ENCODE measurements at regions not wholly inside any gene's neighbourhood (a gene's known extent, or its start where the extent isn't known, plus 50 kb on each side); places are given as distances from the start of the nearest gene placed in this dataset.

- TF ChIP-seq RORB (CRISPR knock-in tag; IDR thresholded peaks at IDR 0.05) (no peak), FOXP1 (CRISPR knock-in tag; IDR thresholded peaks at IDR 0.05; ENCODE audit: borderline replicate concordance) (no peak), ETV6 (CRISPR knock-in tag; IDR thresholded peaks at IDR 0.05) (no peak), USF1 (CRISPR knock-in tag; IDR thresholded peaks at IDR 0.05) (no peak), E2F1 (CRISPR knock-in tag; IDR thresholded peaks at IDR 0.05) (no peak), ATF1 (CRISPR knock-in tag; IDR thresholded peaks at IDR 0.05) (no peak), NR2C2 (CRISPR knock-in tag; IDR thresholded peaks at IDR 0.05) (no peak), TCF7 (CRISPR knock-in tag; IDR thresholded peaks at IDR 0.05; ENCODE audit: low read depth) (no peak), ZNF232 (CRISPR knock-in tag; IDR thresholded peaks at IDR 0.05) (no peak), SMAD3 (CRISPR knock-in tag; IDR thresholded peaks at IDR 0.05; ENCODE audit: borderline replicate concordance) (no peak), TEAD4 (CRISPR knock-in tag; IDR thresholded peaks at IDR 0.05) (no peak), STAT6 (CRISPR knock-in tag; conservative IDR thresholded peaks at IDR 0.05; ENCODE audit: low read depth) (no peak), ZBTB21 (CRISPR knock-in tag; IDR thresholded peaks at IDR 0.05; ENCODE audit: borderline replicate concordance) (no peak), GRHL2 (CRISPR knock-in tag; IDR thresholded peaks at IDR 0.05; ENCODE audit: insufficient replicate concordance, severe bottlenecking) (no peak), ZBTB43 (CRISPR knock-in tag; IDR thresholded peaks at IDR 0.05) (no peak)
- TF ChIP-seq, protein P1, sequence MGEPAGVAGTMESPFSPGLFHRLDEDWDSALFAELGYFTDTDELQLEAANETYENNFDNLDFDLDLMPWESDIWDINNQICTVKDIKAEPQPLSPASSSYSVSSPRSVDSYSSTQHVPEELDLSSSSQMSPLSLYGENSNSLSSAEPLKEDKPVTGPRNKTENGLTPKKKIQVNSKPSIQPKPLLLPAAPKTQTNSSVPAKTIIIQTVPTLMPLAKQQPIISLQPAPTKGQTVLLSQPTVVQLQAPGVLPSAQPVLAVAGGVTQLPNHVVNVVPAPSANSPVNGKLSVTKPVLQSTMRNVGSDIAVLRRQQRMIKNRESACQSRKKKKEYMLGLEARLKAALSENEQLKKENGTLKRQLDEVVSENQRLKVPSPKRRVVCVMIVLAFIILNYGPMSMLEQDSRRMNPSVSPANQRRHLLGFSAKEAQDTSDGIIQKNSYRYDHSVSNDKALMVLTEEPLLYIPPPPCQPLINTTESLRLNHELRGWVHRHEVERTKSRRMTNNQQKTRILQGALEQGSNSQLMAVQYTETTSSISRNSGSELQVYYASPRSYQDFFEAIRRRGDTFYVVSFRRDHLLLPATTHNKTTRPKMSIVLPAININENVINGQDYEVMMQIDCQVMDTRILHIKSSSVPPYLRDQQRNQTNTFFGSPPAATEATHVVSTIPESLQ (CRISPR knock-in tag; IDR thresholded peaks at IDR 0.05) = no peak
- TF ChIP-seq, protein P2, sequence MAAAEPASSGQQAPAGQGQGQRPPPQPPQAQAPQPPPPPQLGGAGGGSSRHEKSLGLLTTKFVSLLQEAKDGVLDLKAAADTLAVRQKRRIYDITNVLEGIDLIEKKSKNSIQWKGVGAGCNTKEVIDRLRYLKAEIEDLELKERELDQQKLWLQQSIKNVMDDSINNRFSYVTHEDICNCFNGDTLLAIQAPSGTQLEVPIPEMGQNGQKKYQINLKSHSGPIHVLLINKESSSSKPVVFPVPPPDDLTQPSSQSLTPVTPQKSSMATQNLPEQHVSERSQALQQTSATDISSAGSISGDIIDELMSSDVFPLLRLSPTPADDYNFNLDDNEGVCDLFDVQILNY (CRISPR knock-in tag; IDR thresholded peaks at IDR 0.05) = no peak
- TF ChIP-seq, protein P3, sequence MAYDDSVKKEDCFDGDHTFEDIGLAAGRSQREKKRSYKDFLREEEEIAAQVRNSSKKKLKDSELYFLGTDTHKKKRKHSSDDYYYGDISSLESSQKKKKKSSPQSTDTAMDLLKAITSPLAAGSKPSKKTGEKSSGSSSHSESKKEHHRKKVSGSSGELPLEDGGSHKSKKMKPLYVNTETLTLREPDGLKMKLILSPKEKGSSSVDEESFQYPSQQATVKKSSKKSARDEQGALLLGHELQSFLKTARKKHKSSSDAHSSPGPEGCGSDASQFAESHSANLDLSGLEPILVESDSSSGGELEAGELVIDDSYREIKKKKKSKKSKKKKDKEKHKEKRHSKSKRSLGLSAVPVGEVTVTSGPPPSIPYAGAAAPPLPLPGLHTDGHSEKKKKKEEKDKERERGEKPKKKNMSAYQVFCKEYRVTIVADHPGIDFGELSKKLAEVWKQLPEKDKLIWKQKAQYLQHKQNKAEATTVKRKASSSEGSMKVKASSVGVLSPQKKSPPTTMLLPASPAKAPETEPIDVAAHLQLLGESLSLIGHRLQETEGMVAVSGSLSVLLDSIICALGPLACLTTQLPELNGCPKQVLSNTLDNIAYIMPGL (CRISPR knock-in tag; IDR thresholded peaks at IDR 0.05) = no peak
- ChIA-PET CTCF (no interaction called here), POLR2A (interaction anchor here (0.7 kb wide), 1 partner anchor 24 kb away, joined by 4 read pairs; no protein-coding TSS in a partner anchor)
- Mint-ChIP-seq H3K4me1 (peaks cover 31% of the 10 kb centered on the region), H3K36me3 (peaks cover 41% of the 10 kb centered on the region), H3K4me3 (no peak overlapping the region), H3K27me3 (ENCODE audit: low read depth) (peaks cover 5% of the 10 kb centered on the region; the same call in 1 of the 2 replicates), H3K27ac (no peak overlapping the region), H3K9me3 (peaks cover 40% of the 10 kb centered on the region)
- ATAC-seq = no peak
- no peak for DNase-seq (ENCODE audit: low spot score)
Observed at GRCh38 chr14:71426001-71426400, 506.2 kb upstream of the RGS6 start.

All from WTC11 (cell line).